HK-2 (cell line): ENCODE measurements at regions not wholly inside any gene's neighbourhood (a gene's known extent, or its start where the extent isn't known, plus 50 kb on each side); places are given as distances from the start of the nearest gene placed in this dataset.
A peak's percentile ranks its signal among the peaks of the same experiment; 100 is the strongest.

Experiments
- DNase-seq: peaks from one replicate; pipeline ENCODE4 v3.0.0-alpha.2; 2018; ENCODE audit not compliant: unreplicated experiment

- no peak for DNase-seq
Observed at GRCh38 chr16:73265124-73265837, 217.4 kb upstream of the ZFHX3 start.

- DNase-seq, result no peak
Observed at GRCh38 chr16:73262931-73263330, 215.0 kb upstream of the ZFHX3 start.

GRCh38 chr16:73255031-73255430 is 207.1 kb upstream of the ZFHX3 start:
- no peak for DNase-seq

GRCh38 chr16:73253922-73254480 is 206.1 kb upstream of the ZFHX3 start:
- DNase-seq, result no peak

GRCh38 chr16:73252446-73252845 is 204.5 kb upstream of the ZFHX3 start:
- DNase-seq, result no peak

- no peak for DNase-seq
Observed at GRCh38 chr16:73251608-73252007, 203.7 kb upstream of the ZFHX3 start.

- DNase-seq, result no peak
Observed at GRCh38 chr16:73248316-73248715, 200.4 kb upstream of the ZFHX3 start.

GRCh38 chr16:73240920-73241319 is 193.0 kb upstream of the ZFHX3 start:
- DNase-seq, result no peak

- no peak for DNase-seq
Observed at GRCh38 chr16:73237601-73238000, 189.7 kb upstream of the ZFHX3 start.

- no peak for DNase-seq
Observed at GRCh38 chr16:73234496-73234895, 186.6 kb upstream of the ZFHX3 start.

- no peak for DNase-seq
Observed at GRCh38 chr16:73233846-73234424, 186.0 kb upstream of the ZFHX3 start.

GRCh38 chr16:73233329-73233765 is 185.4 kb upstream of the ZFHX3 start:
- DNase-seq, result no peak

GRCh38 chr16:73232555-73233328 is 184.8 kb upstream of the ZFHX3 start:
- peak; percentile 59 for DNase-seq

GRCh38 chr16:73231944-73232554 is 184.1 kb upstream of the ZFHX3 start:
- DNase-seq, result no peak

- DNase-seq, result no peak
Observed at GRCh38 chr16:73231379-73231778, 183.5 kb upstream of the ZFHX3 start.

GRCh38 chr16:73230651-73231050 is 182.7 kb upstream of the ZFHX3 start:
- DNase-seq, result no peak

GRCh38 chr16:73228649-73229048 is 180.7 kb upstream of the ZFHX3 start:
- DNase-seq, result no peak

GRCh38 chr16:73226675-73227074 is 178.7 kb upstream of the ZFHX3 start:
- DNase-seq, result no peak

GRCh38 chr16:73225983-73226382 is 178.1 kb upstream of the ZFHX3 start:
- DNase-seq, result no peak

GRCh38 chr16:73220836-73221235 is 172.9 kb upstream of the ZFHX3 start:
- no peak for DNase-seq

GRCh38 chr16:73219176-73219575 is 171.2 kb upstream of the ZFHX3 start:
- DNase-seq, result no peak

- no peak for DNase-seq
Observed at GRCh38 chr16:73217654-73218053, 169.7 kb upstream of the ZFHX3 start.
